HG02571 (cell line): ENCODE measurements at regions not wholly inside any gene's neighbourhood (a gene's known extent, or its start where the extent isn't known, plus 50 kb on each side); places are given as distances from the start of the nearest gene placed in this dataset.

Source experiments
- ATAC-seq: cut with Tn5 transposase; IDR thresholded peaks from one replicate; pipeline ENCODE4 v1.9.1; 2021; ENCODE audit warnings: mild to moderate bottlenecking, moderate library complexity; ENCODE audit not compliant: unreplicated experiment

- no peak for ATAC-seq
Observed at GRCh38 chr3:176933704-176934103, 263.6 kb downstream of the TBL1XR1 start.

- no peak for ATAC-seq
Observed at GRCh38 chr3:176932433-176932832, 264.8 kb downstream of the TBL1XR1 start.

GRCh38 chr3:176931991-176932390, 265.3 kb downstream of the TBL1XR1 start:
- ATAC-seq, result no peak

- ATAC-seq, result no peak
Observed at GRCh38 chr3:176930942-176931341, 266.3 kb downstream of the TBL1XR1 start.

- no peak for ATAC-seq
Observed at GRCh38 chr3:176928582-176928931, 268.7 kb downstream of the TBL1XR1 start.

GRCh38 chr3:176927706-176928581, 269.3 kb downstream of the TBL1XR1 start:
- ATAC-seq, result no peak

- ATAC-seq, result no peak
Observed at GRCh38 chr3:176927280-176927679, 270.0 kb downstream of the TBL1XR1 start.

GRCh38 chr3:176926688-176927087, 270.6 kb downstream of the TBL1XR1 start:
- no peak for ATAC-seq

GRCh38 chr3:176926034-176926433, 271.2 kb downstream of the TBL1XR1 start:
- no peak for ATAC-seq

GRCh38 chr3:176920766-176921160, 276.5 kb downstream of the TBL1XR1 start:
- no peak for ATAC-seq

- no peak for ATAC-seq
Observed at GRCh38 chr3:176919836-176920765, 277.2 kb downstream of the TBL1XR1 start.

- no peak for ATAC-seq
Observed at GRCh38 chr3:176916777-176917176, 280.5 kb downstream of the TBL1XR1 start.

GRCh38 chr3:176914764-176915163, 282.5 kb downstream of the TBL1XR1 start:
- no peak for ATAC-seq

- ATAC-seq, result no peak
Observed at GRCh38 chr3:176911579-176911978, 285.7 kb downstream of the TBL1XR1 start.

- no peak for ATAC-seq
Observed at GRCh38 chr3:176909044-176909443, 288.2 kb downstream of the TBL1XR1 start.

GRCh38 chr3:176906046-176906905, 291.0 kb downstream of the TBL1XR1 start:
- ATAC-seq, result no peak

- ATAC-seq, result no peak
Observed at GRCh38 chr3:176905331-176905730, 292.0 kb downstream of the TBL1XR1 start.

GRCh38 chr3:176904506-176904905, 292.8 kb downstream of the TBL1XR1 start:
- no peak for ATAC-seq

- ATAC-seq, result no peak
Observed at GRCh38 chr3:176896640-176897039, 300.6 kb downstream of the TBL1XR1 start.

GRCh38 chr3:176896165-176896564, 301.1 kb downstream of the TBL1XR1 start:
- no peak for ATAC-seq

GRCh38 chr3:176879710-176880109, 317.6 kb downstream of the TBL1XR1 start:
- ATAC-seq, result no peak
